ENCODE measurements at regions not wholly inside any gene's neighbourhood (a gene's known extent, or its start where the extent isn't known, plus 50 kb on each side); places are given as distances from the start of the nearest gene placed in this dataset.
"Not testable (repeated sequence)": the region's sequence is repeated elsewhere in the genome, so short reads cannot be mapped to it uniquely, and the experiment has no call there.

DNA sequence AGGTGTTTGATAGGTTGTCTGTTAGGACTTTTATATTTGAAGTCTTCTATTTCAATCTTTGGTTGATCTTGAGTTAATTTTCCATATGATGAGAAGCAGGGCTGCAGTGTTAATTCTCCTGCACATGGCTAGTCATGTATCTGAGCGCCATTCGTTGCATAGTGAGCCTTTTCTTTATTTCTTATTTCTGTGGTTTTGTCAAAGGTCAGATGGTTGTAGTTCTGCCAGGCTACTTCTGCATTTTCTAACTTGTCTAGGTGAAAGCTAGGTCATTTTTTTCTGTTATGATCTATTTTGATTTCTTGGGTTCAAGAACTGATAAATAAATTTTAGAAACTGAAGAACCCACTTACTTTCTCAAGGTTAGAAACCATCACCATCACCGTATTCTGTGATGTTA, 56.7 kb downstream of the CCDC74A start:
- peak overlapping the region; percentile 36 for H3K4me2 ChIP-seq (ENCODE audit: low read length)
- H3K36me3 ChIP-seq (replicated peaks; ENCODE audit: low read depth, low read length), result no peaks in the 10 kb centered on the region
- H4K20me1 ChIP-seq (ENCODE audit: insufficient read depth, low read length), result no peaks in the 10 kb centered on the region

DNA sequence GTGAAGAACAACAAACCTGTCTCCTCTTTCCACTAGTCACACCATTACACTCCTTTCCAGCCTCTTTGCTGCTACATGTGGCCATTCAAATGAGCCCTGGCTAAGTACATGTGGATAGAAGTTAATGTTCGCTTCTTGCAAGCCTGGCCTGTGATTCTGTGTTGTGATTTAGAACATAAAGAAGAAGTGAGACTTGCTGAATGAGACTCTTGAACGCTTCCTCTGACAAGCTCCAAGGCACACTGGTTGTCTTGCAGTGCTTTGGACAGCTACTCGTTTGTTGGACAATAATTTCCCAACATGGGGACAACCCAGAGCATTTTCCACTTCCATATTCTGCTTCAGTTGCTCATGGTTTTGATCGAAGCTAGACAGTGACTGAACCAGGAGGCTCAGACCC, 57.3 kb downstream of the CCDC74A start:
- peak overlapping the region; percentile 36 for H3K4me2 ChIP-seq (ENCODE audit: low read length)
- H2AFZ ChIP-seq (ENCODE audit: low read depth, low read length), result no peak overlapping the region
- H3K36me3 ChIP-seq (replicated peaks; ENCODE audit: low read depth, low read length), result no peaks in the 10 kb centered on the region
- TF ChIP-seq EZH2phosphoT487 (IDR thresholded peaks at IDR 0.05; ENCODE audit: low read depth), result no peak
- TF ChIP-seq CTCF (IDR thresholded peaks at IDR 0.05; ENCODE audit: low read depth, low read length), result no peak
- H3K4me3 ChIP-seq (ENCODE audit: low read length), result no peak overlapping the region
- H3K9ac ChIP-seq (ENCODE audit: low read length), result no peak overlapping the region
- peaks cover 29% of the 10 kb centered on the region for H3K27me3 ChIP-seq (ENCODE audit: low read depth, low read length)
- H3K4me1 ChIP-seq (ENCODE audit: low read length), result peaks cover 32% of the 10 kb centered on the region
- no peaks in the 10 kb centered on the region for H4K20me1 ChIP-seq (ENCODE audit: insufficient read depth, low read length)
- H3K79me2 ChIP-seq (ENCODE audit: low read length), result no peaks in the 10 kb centered on the region
- H3K27ac ChIP-seq (ENCODE audit: low read length), result no peak overlapping the region
- no peaks in the 10 kb centered on the region for H3K9me3 ChIP-seq (ENCODE audit: insufficient read depth, low read length)

More for the DNA sequence above, 56.7 kb downstream of the CCDC74A start:
- Histone ChIP-seq H3K4me3 (ENCODE audit: low read length) (no peak overlapping the region), H2AFZ (ENCODE audit: low read depth, low read length) (no peak overlapping the region), H3K9me3 (ENCODE audit: insufficient read depth, low read length) (no peaks in the 10 kb centered on the region), H3K27me3 (ENCODE audit: low read depth, low read length) (peaks cover 31% of the 10 kb centered on the region), H3K79me2 (ENCODE audit: low read length) (no peaks in the 10 kb centered on the region), H3K9ac (ENCODE audit: low read length) (no peak overlapping the region), H3K4me1 (ENCODE audit: low read length) (peaks cover 32% of the 10 kb centered on the region), H3K27ac (ENCODE audit: low read length) (no peak overlapping the region)
- no peak for TF ChIP-seq CTCF (IDR thresholded peaks at IDR 0.05; ENCODE audit: low read depth, low read length)

DNA sequence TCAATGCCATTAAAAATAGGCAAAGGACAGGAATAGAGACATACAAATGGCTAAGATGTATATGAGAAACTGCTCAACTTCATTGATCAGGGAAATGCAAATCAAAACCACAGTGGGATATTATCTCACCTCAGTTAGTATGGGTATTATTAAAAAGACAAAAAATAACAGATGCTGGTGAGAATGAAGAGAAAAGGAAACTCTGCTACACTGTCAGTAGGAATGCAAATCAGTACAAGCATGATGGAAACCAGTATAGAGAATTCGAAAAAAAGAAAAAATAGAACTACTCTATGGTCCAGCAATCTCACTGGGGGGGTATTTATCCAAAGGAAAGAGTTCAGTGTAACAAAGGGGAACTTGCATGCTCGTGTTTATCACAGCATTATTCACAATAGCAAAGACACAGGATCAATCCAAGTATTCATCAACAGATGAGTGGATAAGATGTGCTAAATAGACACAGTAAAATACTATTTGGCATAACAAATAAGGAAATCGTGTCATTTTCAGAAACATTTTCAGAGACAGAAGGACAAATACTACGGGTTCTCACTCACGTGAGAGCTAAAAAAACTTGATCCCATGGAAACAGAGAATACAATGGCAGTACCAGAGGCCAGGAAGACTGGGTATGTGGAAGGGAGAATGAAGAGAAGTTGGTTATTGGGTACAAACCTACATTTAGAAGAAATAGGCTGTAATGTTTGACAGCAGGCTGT, 60.6 kb downstream of the CCDC74A start:
- H2AFZ ChIP-seq (ENCODE audit: low read depth, low read length), result no peak overlapping the region
- H3K27me3 ChIP-seq (ENCODE audit: low read depth, low read length), result peaks cover 16% of the 10 kb centered on the region
- no peak overlapping the region for H3K4me3 ChIP-seq (ENCODE audit: low read length)
- H3K9ac ChIP-seq (ENCODE audit: low read length), result no peak overlapping the region
- no peak overlapping the region for H3K27ac ChIP-seq (ENCODE audit: low read length)
- H3K9me3 ChIP-seq (ENCODE audit: insufficient read depth, low read length), result no peaks in the 10 kb centered on the region
- H3K36me3 ChIP-seq (replicated peaks; ENCODE audit: low read depth, low read length), result no peaks in the 10 kb centered on the region
- peak overlapping the region; percentile 57 for H3K4me2 ChIP-seq (ENCODE audit: low read length)
- no peaks in the 10 kb centered on the region for H3K79me2 ChIP-seq (ENCODE audit: low read length)
- H3K4me1 ChIP-seq (ENCODE audit: low read length), result peaks cover 32% of the 10 kb centered on the region
- TF ChIP-seq EZH2phosphoT487 (IDR thresholded peaks at IDR 0.05; ENCODE audit: low read depth) (no peak), CTCF (IDR thresholded peaks at IDR 0.05; ENCODE audit: low read depth, low read length) (no peak)
- H4K20me1 ChIP-seq (ENCODE audit: insufficient read depth, low read length), result no peaks in the 10 kb centered on the region

DNA sequence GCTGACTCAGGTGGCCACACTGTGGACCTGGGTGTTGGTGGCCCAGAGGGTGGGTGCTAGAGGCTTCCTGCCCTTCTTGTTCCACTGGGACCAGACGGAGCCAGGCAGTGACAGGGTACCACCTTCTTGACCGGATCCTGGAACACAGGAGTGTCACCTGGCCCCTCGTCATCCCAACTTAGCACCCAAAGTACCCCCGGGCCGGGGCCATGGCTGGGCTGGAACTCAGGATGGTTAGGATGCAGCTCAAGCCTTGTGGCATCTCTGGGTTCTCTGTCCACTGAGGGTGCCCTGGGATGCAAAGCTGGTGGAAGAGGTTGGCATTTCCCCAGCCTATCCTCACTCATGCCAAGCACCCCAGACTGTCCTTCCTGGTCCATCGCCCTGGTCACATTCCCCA, 61.4 kb downstream of the CCDC74A start:
- H3K27ac ChIP-seq (ENCODE audit: low read length); H3K9me3 ChIP-seq (ENCODE audit: insufficient read depth, low read length); H3K27me3 ChIP-seq (ENCODE audit: low read depth, low read length); H3K36me3 ChIP-seq (replicated peaks; ENCODE audit: low read depth, low read length); H4K20me1 ChIP-seq (ENCODE audit: insufficient read depth, low read length); H3K79me2 ChIP-seq (ENCODE audit: low read length); H3K4me3 ChIP-seq (ENCODE audit: low read length); H2AFZ ChIP-seq (ENCODE audit: low read depth, low read length); H3K9ac ChIP-seq (ENCODE audit: low read length); H3K4me2 ChIP-seq (ENCODE audit: low read length): not testable (repeated sequence)
- H3K4me1 ChIP-seq (ENCODE audit: low read length), result peaks cover 30% of the 10 kb centered on the region

Data from OCI-LY3 (cell line).